K562 (cell line): ENCODE measurements at regions not wholly inside any gene's neighbourhood (a gene's known extent, or its start where the extent isn't known, plus 50 kb on each side); places are given as distances from the start of the nearest gene placed in this dataset.

Experiments used
- ATAC-seq: fragments of 200-7000 bp; cut with Tn5 transposase; 3 replicates; pipeline ENCODE4 v1.9.1; 2020; ENCODE audit warnings: moderate library complexity
- BruUV-seq: library from RNA; stranded (reverse); fragments of 400-500 nt; replicated peaks from 2 replicates; lab custom pipeline; 2021; lab: Mats Ljungman, UMichigan
- CTCF ChIA-PET: fragments of 300-600 bp; formaldehyde crosslinking; extraction: SDS; loops from one replicate; lab custom pipeline; 2021; ENCODE audit warnings: low intra/inter-chr PET ratio; lab: Yijun Ruan, JAX
- POLR2A ChIA-PET: fragments of 300-600, 350-650 bp; sonication (Branson Sonifier 250); formaldehyde crosslinking; extraction: SDS; loops from one replicate; lab custom pipeline; 2021; ENCODE audit warnings: antibody characterized with exemption, inconsistent platforms; lab: Yijun Ruan, JAX
- DNase-seq, 4 experiments: peaks; one replicate each; pipeline versions ENCODE4 v3.0.0 to v3.0.0-alpha.2; 2011 to 2018; ENCODE audit warnings: low spot score in 3 of 4, mixed read lengths in 3 of 4; ENCODE audit errors: extremely low read depth in 1 of 4
- FAIRE-seq: peaks from 2 replicates; lab custom pipeline; 2011; peaks lifted over from hg19 to GRCh38; lab: Jason Lieb, UNC
- H2AFZ ChIP-seq: 2 replicates; pipeline ENCODE4 v1.6.0; 2011; ENCODE audit warnings: low read depth, low read length, control low read depth, inconsistent platforms
- H3K27ac ChIP-seq: fragments of 200-600 bp; 3 replicates; pipeline ENCODE4 v1.8.0; 2011; ENCODE audit warnings: low read depth, mild to moderate bottlenecking, control low read depth, inconsistent platforms, low read length, moderate library complexity, mixed read lengths; ENCODE audit errors: extremely low read depth
- H3K27me3 ChIP-seq, 2 experiments: fragments of 300-600 bp in 1 of 2; 2 replicates in 1 of 2; 3 replicates in 1 of 2; pipeline versions ENCODE4 v1.6.0 to v1.8.0; 2011; ENCODE audit warnings: inconsistent platforms in 2 of 2, low read length in 2 of 2, mild to moderate bottlenecking in 1 of 2, mixed read lengths in 1 of 2, moderate library complexity in 1 of 2; ENCODE audit not compliant: control insufficient read depth in 2 of 2, insufficient read depth in 2 of 2
- H3K36me3 ChIP-seq: fragments of 300-600 bp; 3 replicates; pipeline ENCODE4 v1.8.0; 2011; ENCODE audit warnings: mild to moderate bottlenecking, low read length, inconsistent platforms; ENCODE audit not compliant: control insufficient read depth, insufficient read depth
- H3K4me1 ChIP-seq, 2 experiments: fragments of 200-600 bp in 1 of 2; replicated peaks in 1 of 2; 2 replicates in 1 of 2; 3 replicates in 1 of 2; pipeline versions ENCODE4 v1.5.1 to v1.8.0; 2011; ENCODE audit warnings: inconsistent platforms in 2 of 2, low read length in 2 of 2, mild to moderate bottlenecking in 1 of 2, mixed read lengths in 1 of 2, moderate library complexity in 1 of 2; ENCODE audit not compliant: control insufficient read depth in 2 of 2, insufficient read depth in 2 of 2
- H3K4me2 ChIP-seq: 2 replicates; pipeline ENCODE4 v1.6.1; 2011; ENCODE audit warnings: low read length, control low read depth, inconsistent platforms, mixed read lengths; ENCODE audit not compliant: insufficient read depth
- H3K4me3 ChIP-seq: fragments of 200-600 bp; sonication (generic), shearing (Covaris generic); 2 replicates; pipeline ENCODE4 v1.5.1; 2016; ENCODE audit warnings: control low read depth, inconsistent platforms
- H3K79me2 ChIP-seq: fragments of 200-600 bp; 3 replicates; pipeline ENCODE4 v1.8.0; 2011; ENCODE audit warnings: low read length, inconsistent platforms; ENCODE audit not compliant: control insufficient read depth, insufficient read depth
- H3K9ac ChIP-seq, 2 experiments: 2 replicates each; pipeline versions ENCODE4 v1.6.0 to v1.6.1; 2011; ENCODE audit warnings: low read depth in 2 of 2, low read length in 2 of 2, control low read depth in 1 of 2, inconsistent platforms in 1 of 2, mild to moderate bottlenecking in 1 of 2, mixed read lengths in 1 of 2; ENCODE audit not compliant: insufficient read depth in 1 of 2
- H3K9me1 ChIP-seq: one replicate; pipeline ENCODE4 v1.6.0; 2011; ENCODE audit warnings: inconsistent platforms, mild to moderate bottlenecking, low read length, moderate library complexity; ENCODE audit not compliant: control insufficient read depth, insufficient read depth
- H3K9me3 ChIP-seq: replicated peaks from 2 replicates; pipeline ENCODE4 v1.5.1; 2011; ENCODE audit warnings: low read depth, low read length, inconsistent platforms; ENCODE audit not compliant: control insufficient read depth, insufficient read depth
- H4K20me1 ChIP-seq: replicated peaks from 2 replicates; pipeline ENCODE4 v1.6.1; 2011; ENCODE audit warnings: low read length, inconsistent platforms, mixed read lengths; ENCODE audit not compliant: control insufficient read depth, insufficient read depth
- ADNP ChIP-seq: fragments of 200-800 bp; sonication (Bioruptor generic); IDR thresholded peaks from 2 replicates; pipeline ENCODE4 v1.6.1; 2016; ENCODE audit warnings: missing genetic modification characterization, missing compliant biosample characterization
- ARID3A ChIP-seq: IDR thresholded peaks from 2 replicates; pipeline ENCODE4 v1.6.1; 2012; ENCODE audit warnings: low read depth, low read length, improper control_type of control experiment, borderline replicate concordance
- CBX5 ChIP-seq: IDR thresholded peaks from 2 replicates; pipeline ENCODE4 v1.6.1; 2014; ENCODE audit warnings: low read depth, borderline replicate concordance
- DACH1 ChIP-seq: fragments of 450-650 bp; IDR thresholded peaks from 2 replicates; pipeline ENCODE4 v1.6.1; 2018; ENCODE audit not compliant: partially characterized antibody
- E4F1 ChIP-seq: fragments of 250-450 bp; sonication (Bioruptor Pico); IDR thresholded peaks from 2 replicates; pipeline ENCODE4 v1.5.0; 2021; ENCODE audit warnings: mild to moderate bottlenecking, borderline replicate concordance
- FOXA3 ChIP-seq, 2 experiments: fragments of 450-650 bp in 1 of 2; sonication (generic) in 1 of 2; formaldehyde crosslinking; IDR thresholded peaks in 1 of 2; conservative IDR thresholded peaks in 1 of 2; 2 replicates each; pipeline versions ENCODE4 v1.4.0 to v1.8.0; 2020 to 2022; ENCODE audit warnings: mild to moderate bottlenecking in 2 of 2, missing genetic modification reagents in 1 of 2
- FOXK1 ChIP-seq: sonication (generic); formaldehyde crosslinking; IDR thresholded peaks from 2 replicates; pipeline ENCODE4 v1.8.0; 2022; ENCODE audit warnings: missing genetic modification reagents, mild to moderate bottlenecking, borderline replicate concordance
- HSF4 ChIP-seq: fragments of 250-450 bp; sonication (Bioruptor Pico); IDR thresholded peaks from 2 replicates; pipeline ENCODE4 v2.1.2; 2022; ENCODE audit warnings: mild to moderate bottlenecking, moderate library complexity, borderline replicate concordance
- ILF3 ChIP-seq: fragments of 450-650 bp; IDR thresholded peaks from 2 replicates; pipeline ENCODE4 v1.6.1; 2018; ENCODE audit warnings: antibody characterized with exemption, mild to moderate bottlenecking, moderate library complexity, borderline replicate concordance
- POLR2B ChIP-seq: fragments of 450-650 bp; IDR thresholded peaks from 2 replicates; pipeline ENCODE4 v1.6.1; 2018; ENCODE audit warnings: low read depth; ENCODE audit not compliant: partially characterized antibody
- RB1 ChIP-seq: fragments of 450-650 bp; IDR thresholded peaks from 2 replicates; pipeline ENCODE4 v1.6.1; 2017; ENCODE audit warnings: low read depth, mild to moderate bottlenecking
- RNF2 ChIP-seq: sonication (generic); IDR thresholded peaks from 2 replicates; pipeline ENCODE4 v1.6.1; 2016
- SAP30 ChIP-seq: fragments of 200-600 bp; sonication (generic); IDR thresholded peaks from 2 replicates; pipeline ENCODE4 v1.6.1; 2012; ENCODE audit warnings: borderline replicate concordance, low read depth, mild to moderate bottlenecking, moderate library complexity, low read length, control low read depth, inconsistent platforms; ENCODE audit not compliant: insufficient read depth, poor library complexity, severe bottlenecking
- XRCC5 ChIP-seq: fragments of 200-400 bp; formaldehyde crosslinking; IDR thresholded peaks from 2 replicates; pipeline ENCODE4 v1.6.1; 2017; ENCODE audit warnings: low read depth, mild to moderate bottlenecking, low read length
- ZNF165 ChIP-seq: fragments of 250-450 bp; sonication (Bioruptor Pico); IDR thresholded peaks from 2 replicates; pipeline ENCODE4 v1.4.0; 2020; ENCODE audit warnings: borderline replicate concordance
- ZNF717 ChIP-seq: fragments of 250-450 bp; sonication (Bioruptor Pico); IDR thresholded peaks from 2 replicates; pipeline ENCODE4 v1.5.0; 2021
- WGBS: fragments of 100-300 bp; shearing (Covaris generic); methylation state at CpG from one replicate; pipeline ENCODE4 v1.1.6; 2016; ENCODE audit warnings: low coverage, mixed read lengths; ENCODE audit not compliant: insufficient coverage; ENCODE audit errors: missing lambda C conversion rate; 5-methylcytosine and 5-hydroxymethylcytosine counted together
- in situ Hi-C: fragments of 300-500 bp; cut with MboI; formaldehyde crosslinking; loops from 4 replicates; pipeline ENCODE4 v1.15.0; 2018; ENCODE audit warnings: inconsistent platforms, mixed read lengths
- intact Hi-C: fragments of 100-400 bp; cut with micrococcal nuclease; formaldehyde crosslinking; loops from 2 replicates; pipeline ENCODE4 v1.14.2; 2022
- TF ChIP-seq, protein P1 (sequence below): fragments of 450-650 bp; IDR thresholded peaks from 2 replicates; pipeline ENCODE4 v1.6.1; 2016; ENCODE audit warnings: antibody characterized with exemption

DNA sequence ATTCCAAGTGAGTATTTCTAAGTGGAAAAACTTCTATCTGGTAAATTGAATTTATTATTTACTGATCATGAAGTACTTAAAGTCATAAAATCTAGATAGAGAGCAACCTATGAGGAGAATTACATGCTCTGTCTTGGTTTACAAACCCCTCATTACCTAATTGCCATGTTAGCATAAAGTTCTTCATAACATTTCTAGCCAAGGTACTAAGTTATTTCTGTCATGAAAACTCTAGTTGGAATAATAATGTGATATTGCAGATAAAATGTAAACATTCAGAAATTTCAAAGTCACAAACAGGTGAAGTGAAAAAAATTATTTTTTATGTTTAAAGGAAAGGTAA, 228.6 kb downstream of the TTLL7 start (continued):
- TF ChIP-seq E4F1 (no peak), ADNP (tag) (no peak), XRCC5 (no peak), RB1 (no peak), RNF2 (no peak), SAP30 (no peak), ILF3 (no peak)

DNA sequence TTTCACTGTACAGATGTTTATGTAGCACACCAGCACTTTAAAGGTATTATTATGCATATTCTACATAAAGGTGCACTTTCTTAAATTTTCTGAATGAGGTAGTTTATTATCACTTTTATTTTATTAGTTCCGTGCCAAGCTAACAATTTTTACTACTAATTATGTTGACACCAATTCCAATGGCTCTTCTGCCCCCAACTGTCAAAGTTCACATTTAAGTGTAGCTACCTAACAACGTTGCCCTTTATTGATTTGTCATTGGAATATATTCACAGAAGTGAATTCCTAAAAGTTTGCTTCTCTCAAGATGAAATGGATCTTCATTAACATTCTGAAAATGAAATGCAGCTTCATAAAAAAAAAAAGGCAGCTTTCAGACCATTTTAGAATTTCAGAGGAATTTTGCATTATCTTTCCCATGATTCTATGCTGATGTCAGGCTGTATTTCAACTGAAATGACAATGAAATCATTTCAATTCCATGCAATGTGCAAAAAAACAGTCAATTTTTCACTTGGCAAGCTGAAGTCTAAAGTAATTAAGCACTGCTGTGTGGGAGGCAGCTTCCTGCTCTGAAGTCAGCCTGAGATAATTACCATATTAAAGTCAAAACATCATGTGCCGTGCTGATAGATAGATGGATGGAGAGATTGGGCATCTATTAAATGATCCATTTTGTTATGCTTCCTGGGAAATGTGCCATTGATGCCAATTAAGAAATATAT, 229.2 kb downstream of the TTLL7 start:
- FAIRE-seq: no peak
- no peak overlapping the region for H2AFZ ChIP-seq
- H3K4me2 ChIP-seq: no peak overlapping the region
- H3K36me3 ChIP-seq: no peaks in the 10 kb centered on the region
- no peaks in the 10 kb centered on the region for H3K4me1 ChIP-seq
- no peak for ATAC-seq
- H3K27me3 ChIP-seq: no peaks in the 10 kb centered on the region
- BruUV-seq: no TSS peak
- no peak overlapping the region for H3K4me3 ChIP-seq
- CTCF ChIA-PET: no interaction called here
- intact Hi-C loops (no loop called here), in situ Hi-C loops (no loop called here)
- H3K27ac ChIP-seq: no peak overlapping the region
- H3K9me1 ChIP-seq: no peaks in the 10 kb centered on the region
- H3K9me3 ChIP-seq: no peaks in the 10 kb centered on the region
- no peaks in the 10 kb centered on the region for H3K79me2 ChIP-seq
- DNase-seq: no peak
- POLR2A ChIA-PET: no interaction called here
- no peak overlapping the region for H3K9ac ChIP-seq
- no peaks in the 10 kb centered on the region for H4K20me1 ChIP-seq
- WGBS: 0% methylated on average over 3 of the region's 3 CpGs
- no peak for TF ChIP-seq POLR2B
- TF ChIP-seq CBX5: no peak
- no peak for TF ChIP-seq ZNF717 (CRISPR knock-in tag)
- TF ChIP-seq ARID3A: no peak
- TF ChIP-seq, protein P1, sequence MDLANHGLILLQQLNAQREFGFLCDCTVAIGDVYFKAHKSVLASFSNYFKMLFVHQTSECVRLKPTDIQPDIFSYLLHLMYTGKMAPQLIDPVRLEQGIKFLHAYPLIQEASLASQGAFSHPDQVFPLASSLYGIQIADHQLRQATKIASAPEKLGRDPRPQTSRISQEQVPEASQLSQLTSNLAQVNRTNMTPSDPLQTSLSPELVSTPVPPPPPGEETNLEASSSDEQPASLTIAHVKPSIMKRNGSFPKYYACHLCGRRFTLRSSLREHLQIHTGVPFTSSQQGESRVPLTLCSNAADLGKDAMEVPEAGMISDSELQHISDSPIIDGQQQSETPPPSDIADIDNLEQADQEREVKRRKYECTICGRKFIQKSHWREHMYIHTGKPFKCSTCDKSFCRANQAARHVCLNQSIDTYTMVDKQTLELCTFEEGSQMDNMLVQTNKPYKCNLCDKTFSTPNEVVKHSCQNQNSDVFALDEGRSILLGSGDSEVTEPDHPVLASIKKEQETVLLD: no peak
- no peak for TF ChIP-seq HSF4
- no peak for TF ChIP-seq FOXK1 (CRISPR knock-in tag)
- TF ChIP-seq FOXA3 (CRISPR knock-in tag; conservative IDR thresholded peaks at IDR 0.05 in 1 of 2, IDR thresholded peaks at IDR 0.05 in 1 of 2): no peak
- no peak for TF ChIP-seq DACH1
- no peak for TF ChIP-seq ZNF165
